ENCODE measurements at regions not wholly inside any gene's neighbourhood (a gene's known extent, or its start where the extent isn't known, plus 50 kb on each side); places are given as distances from the start of the nearest gene placed in this dataset.
"Not testable (repeated sequence)": the region's sequence is repeated elsewhere in the genome, so short reads cannot be mapped to it uniquely, and the experiment has no call there.

DNA sequence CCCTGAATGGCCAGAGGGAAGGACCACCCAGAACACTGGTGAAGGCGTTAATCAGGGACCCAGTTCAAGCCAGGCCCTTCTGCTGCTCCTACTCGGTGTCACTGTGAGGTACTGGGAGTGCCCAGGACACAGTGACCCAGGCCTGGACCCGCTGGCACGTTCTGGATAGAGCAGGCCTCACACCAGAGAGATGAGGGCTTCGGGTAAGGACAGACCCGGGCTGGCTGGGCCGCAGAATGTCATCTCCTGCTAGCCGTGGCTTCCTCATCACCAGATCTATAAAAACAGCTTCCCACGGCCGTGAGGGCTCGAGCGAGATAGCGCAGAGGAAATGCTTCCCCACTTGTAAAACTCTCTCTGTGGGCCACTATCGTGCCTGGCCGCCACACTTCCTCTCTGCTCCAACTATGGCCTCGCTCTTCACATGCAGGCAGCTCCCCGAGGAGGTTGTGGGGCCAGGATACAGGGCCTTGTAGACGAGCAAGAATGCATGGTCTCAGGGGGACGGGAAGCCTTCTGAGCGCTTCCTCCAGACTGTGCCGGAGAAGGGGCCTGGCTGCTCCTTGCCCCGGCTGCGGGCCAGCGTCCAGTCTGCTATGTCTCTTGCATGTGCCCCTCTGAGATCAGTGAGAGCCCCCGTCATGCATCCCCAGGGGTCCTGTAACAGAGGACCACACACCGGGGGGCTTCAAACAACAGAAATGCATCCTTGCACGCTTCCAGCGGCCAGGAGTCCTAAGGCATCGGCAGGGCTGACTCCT lies 161.6 kb upstream of the ZNF469 start:
- TF ChIP-seq, protein P1, sequence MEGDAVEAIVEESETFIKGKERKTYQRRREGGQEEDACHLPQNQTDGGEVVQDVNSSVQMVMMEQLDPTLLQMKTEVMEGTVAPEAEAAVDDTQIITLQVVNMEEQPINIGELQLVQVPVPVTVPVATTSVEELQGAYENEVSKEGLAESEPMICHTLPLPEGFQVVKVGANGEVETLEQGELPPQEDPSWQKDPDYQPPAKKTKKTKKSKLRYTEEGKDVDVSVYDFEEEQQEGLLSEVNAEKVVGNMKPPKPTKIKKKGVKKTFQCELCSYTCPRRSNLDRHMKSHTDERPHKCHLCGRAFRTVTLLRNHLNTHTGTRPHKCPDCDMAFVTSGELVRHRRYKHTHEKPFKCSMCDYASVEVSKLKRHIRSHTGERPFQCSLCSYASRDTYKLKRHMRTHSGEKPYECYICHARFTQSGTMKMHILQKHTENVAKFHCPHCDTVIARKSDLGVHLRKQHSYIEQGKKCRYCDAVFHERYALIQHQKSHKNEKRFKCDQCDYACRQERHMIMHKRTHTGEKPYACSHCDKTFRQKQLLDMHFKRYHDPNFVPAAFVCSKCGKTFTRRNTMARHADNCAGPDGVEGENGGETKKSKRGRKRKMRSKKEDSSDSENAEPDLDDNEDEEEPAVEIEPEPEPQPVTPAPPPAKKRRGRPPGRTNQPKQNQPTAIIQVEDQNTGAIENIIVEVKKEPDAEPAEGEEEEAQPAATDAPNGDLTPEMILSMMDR (IDR thresholded peaks at IDR 0.05; ENCODE audit: borderline replicate concordance, extremely low read depth, low read length, poor library complexity, severe bottlenecking) = not testable (repeated sequence)
- not testable (repeated sequence) for TF ChIP-seq EZH2 (IDR thresholded peaks at IDR 0.05; ENCODE audit: borderline replicate concordance, low read depth, low read length, severe bottlenecking)
